Uterus (tissue), 2 donors: ENCODE measurements at regions not wholly inside any gene's neighbourhood (a gene's known extent, or its start where the extent isn't known, plus 50 kb on each side); places are given as distances from the start of the nearest gene placed in this dataset.
"Not testable (repeated sequence)": the region's sequence is repeated elsewhere in the genome, so short reads cannot be mapped to it uniquely, and the experiment has no call there.

Experiments
- POLR2A ChIP-seq, 2 donors: fragments of 450-650 bp; IDR thresholded peaks; one replicate each; pipeline ENCODE4 v1.6.1; 2016; ENCODE audit warnings: antibody characterized with exemption in 2 of 2, mild to moderate bottlenecking in 1 of 2, moderate library complexity in 1 of 2
- TF ChIP-seq, protein P1 (sequence below), 4 experiments: fragments of 200-600 bp in 2 of 4; fragments of 450-650 bp in 2 of 4; sonication (generic) in 2 of 4; IDR thresholded peaks; one replicate each; pipeline ENCODE4 v1.5.1; 2016 to 2019; ENCODE audit warnings: antibody characterized with exemption in 4 of 4, mild to moderate bottlenecking in 2 of 4, moderate library complexity in 1 of 4

DNA sequence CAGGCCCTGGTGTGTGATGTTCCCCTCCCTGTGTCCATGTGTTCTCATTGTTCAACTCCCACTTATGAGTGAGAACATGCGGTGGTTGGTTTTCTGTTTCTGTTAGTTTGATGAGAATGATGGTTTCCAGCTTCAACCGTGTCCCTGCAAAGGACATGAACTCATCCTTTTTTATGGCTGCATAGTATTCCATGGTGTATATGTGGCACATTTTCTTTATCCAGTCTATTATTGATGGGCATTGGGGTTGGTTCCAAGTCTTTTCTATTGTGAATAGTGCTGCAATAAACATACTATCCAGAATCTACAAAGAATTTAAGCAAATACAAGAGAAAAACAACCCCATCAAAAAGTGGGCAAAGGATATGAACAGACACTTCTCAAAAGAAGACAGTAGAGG lies 67.1 kb upstream of the PPM1H start:
- not testable (repeated sequence) for TF ChIP-seq POLR2A (IDR thresholded peaks at IDR 0.05)
- TF ChIP-seq, protein P1, sequence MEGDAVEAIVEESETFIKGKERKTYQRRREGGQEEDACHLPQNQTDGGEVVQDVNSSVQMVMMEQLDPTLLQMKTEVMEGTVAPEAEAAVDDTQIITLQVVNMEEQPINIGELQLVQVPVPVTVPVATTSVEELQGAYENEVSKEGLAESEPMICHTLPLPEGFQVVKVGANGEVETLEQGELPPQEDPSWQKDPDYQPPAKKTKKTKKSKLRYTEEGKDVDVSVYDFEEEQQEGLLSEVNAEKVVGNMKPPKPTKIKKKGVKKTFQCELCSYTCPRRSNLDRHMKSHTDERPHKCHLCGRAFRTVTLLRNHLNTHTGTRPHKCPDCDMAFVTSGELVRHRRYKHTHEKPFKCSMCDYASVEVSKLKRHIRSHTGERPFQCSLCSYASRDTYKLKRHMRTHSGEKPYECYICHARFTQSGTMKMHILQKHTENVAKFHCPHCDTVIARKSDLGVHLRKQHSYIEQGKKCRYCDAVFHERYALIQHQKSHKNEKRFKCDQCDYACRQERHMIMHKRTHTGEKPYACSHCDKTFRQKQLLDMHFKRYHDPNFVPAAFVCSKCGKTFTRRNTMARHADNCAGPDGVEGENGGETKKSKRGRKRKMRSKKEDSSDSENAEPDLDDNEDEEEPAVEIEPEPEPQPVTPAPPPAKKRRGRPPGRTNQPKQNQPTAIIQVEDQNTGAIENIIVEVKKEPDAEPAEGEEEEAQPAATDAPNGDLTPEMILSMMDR (IDR thresholded peaks at IDR 0.05): not testable (repeated sequence)
